ENCODE measurements at regions not wholly inside any gene's neighbourhood (a gene's known extent, or its start where the extent isn't known, plus 50 kb on each side); places are given as distances from the start of the nearest gene placed in this dataset.

- no peak for TF ChIP-seq ZNF565 (CRISPR knock-in tag; conservative IDR thresholded peaks at IDR 0.05; ENCODE audit: low read depth)
- TF ChIP-seq, protein P1, sequence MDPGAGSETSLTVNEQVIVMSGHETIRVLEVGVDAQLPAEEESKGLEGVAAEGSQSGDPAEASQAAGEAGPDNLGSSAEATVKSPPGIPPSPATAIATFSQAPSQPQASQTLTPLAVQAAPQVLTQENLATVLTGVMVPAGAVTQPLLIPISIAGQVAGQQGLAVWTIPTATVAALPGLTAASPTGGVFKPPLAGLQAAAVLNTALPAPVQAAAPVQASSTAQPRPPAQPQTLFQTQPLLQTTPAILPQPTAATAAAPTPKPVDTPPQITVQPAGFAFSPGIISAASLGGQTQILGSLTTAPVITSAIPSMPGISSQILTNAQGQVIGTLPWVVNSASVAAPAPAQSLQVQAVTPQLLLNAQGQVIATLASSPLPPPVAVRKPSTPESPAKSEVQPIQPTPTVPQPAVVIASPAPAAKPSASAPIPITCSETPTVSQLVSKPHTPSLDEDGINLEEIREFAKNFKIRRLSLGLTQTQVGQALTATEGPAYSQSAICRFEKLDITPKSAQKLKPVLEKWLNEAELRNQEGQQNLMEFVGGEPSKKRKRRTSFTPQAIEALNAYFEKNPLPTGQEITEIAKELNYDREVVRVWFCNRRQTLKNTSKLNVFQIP (CRISPR knock-in tag; IDR thresholded peaks at IDR 0.05; ENCODE audit: borderline replicate concordance, low read depth), result no peak
- TF ChIP-seq SNAI2 (CRISPR knock-in tag; IDR thresholded peaks at IDR 0.05), result no peak
- TF ChIP-seq ARNTL (CRISPR knock-in tag; IDR thresholded peaks at IDR 0.05; ENCODE audit: borderline replicate concordance, low read depth), result no peak
- no peak for TF ChIP-seq GLIS3 (CRISPR knock-in tag; IDR thresholded peaks at IDR 0.05)
- TF ChIP-seq RARB (CRISPR knock-in tag; IDR thresholded peaks at IDR 0.05), result no peak
- TF ChIP-seq PATZ1 (CRISPR knock-in tag; IDR thresholded peaks at IDR 0.05; ENCODE audit: borderline replicate concordance), result no peak
- no peak for TF ChIP-seq CSRNP3 (CRISPR knock-in tag; IDR thresholded peaks at IDR 0.05)
- TF ChIP-seq ZFP3 (CRISPR knock-in tag; IDR thresholded peaks at IDR 0.05), result no peak
- no peak for TF ChIP-seq TCF4 (CRISPR knock-in tag; IDR thresholded peaks at IDR 0.05; ENCODE audit: borderline replicate concordance)
- TF ChIP-seq, protein P2, sequence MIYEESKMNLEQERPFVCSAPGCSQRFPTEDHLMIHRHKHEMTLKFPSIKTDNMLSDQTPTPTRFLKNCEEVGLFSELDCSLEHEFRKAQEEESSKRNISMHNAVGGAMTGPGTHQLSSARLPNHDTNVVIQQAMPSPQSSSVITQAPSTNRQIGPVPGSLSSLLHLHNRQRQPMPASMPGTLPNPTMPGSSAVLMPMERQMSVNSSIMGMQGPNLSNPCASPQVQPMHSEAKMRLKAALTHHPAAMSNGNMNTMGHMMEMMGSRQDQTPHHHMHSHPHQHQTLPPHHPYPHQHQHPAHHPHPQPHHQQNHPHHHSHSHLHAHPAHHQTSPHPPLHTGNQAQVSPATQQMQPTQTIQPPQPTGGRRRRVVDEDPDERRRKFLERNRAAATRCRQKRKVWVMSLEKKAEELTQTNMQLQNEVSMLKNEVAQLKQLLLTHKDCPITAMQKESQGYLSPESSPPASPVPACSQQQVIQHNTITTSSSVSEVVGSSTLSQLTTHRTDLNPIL (CRISPR knock-in tag; IDR thresholded peaks at IDR 0.05; ENCODE audit: low read depth), result no peak
- no peak for TF ChIP-seq ZC3H10 (CRISPR knock-in tag; IDR thresholded peaks at IDR 0.05)
- TF ChIP-seq ZNF8 (CRISPR knock-in tag; IDR thresholded peaks at IDR 0.05), result no peak
- TF ChIP-seq ZFP30 (CRISPR knock-in tag; IDR thresholded peaks at IDR 0.05), result no peak
These were observed 470.4 kb downstream of the ZSWIM6 start for GRCh38 chr5:61802456-61802855.
